ENCODE measurements at regions not wholly inside any gene's neighbourhood (a gene's known extent, or its start where the extent isn't known, plus 50 kb on each side); places are given as distances from the start of the nearest gene placed in this dataset.

GRCh38 chr5:130908186-130908585 is 256.9 kb downstream of the HINT1 start:
- TF ChIP-seq POLR2A (IDR thresholded peaks at IDR 0.05): no peak
- no peak for TF ChIP-seq CTCF (IDR thresholded peaks at IDR 0.05)
- TF ChIP-seq EP300 (IDR thresholded peaks at IDR 0.05): no peak
